GM12878 (cell line): ENCODE measurements at regions not wholly inside any gene's neighbourhood (a gene's known extent, or its start where the extent isn't known, plus 50 kb on each side); places are given as distances from the start of the nearest gene placed in this dataset.

ENCODE experiments used
- ATAC-seq: fragments of 200-7000 bp; cut with Tn5 transposase; 3 replicates; pipeline ENCODE4 v1.9.1; 2020; ENCODE audit warnings: mild to moderate bottlenecking, moderate library complexity
- BruUV-seq: library from RNA; stranded (reverse); fragments of 400-500 nt; replicated peaks from 2 replicates; lab custom pipeline; 2021; lab: Mats Ljungman, UMichigan
- CTCF ChIA-PET: fragments of 300-600 bp; sonication (Branson Sonifier 250); formaldehyde crosslinking; extraction: SDS; loops from one replicate; lab custom pipeline; 2021; ENCODE audit warnings: inconsistent platforms; lab: Yijun Ruan, JAX
- POLR2A ChIA-PET: fragments of 350-600 bp; formaldehyde crosslinking; extraction: SDS; loops from one replicate; lab custom pipeline; 2021; ENCODE audit warnings: inconsistent platforms; lab: Charles Lee
- RAD21 ChIA-PET: fragments of 300-600 bp; sonication (Branson Sonifier 250); formaldehyde crosslinking; loops from one replicate; lab custom pipeline; 2023; ENCODE audit warnings: antibody characterized with exemption; ENCODE audit not compliant: unreplicated experiment; lab: Charles Lee
- SMC1A ChIA-PET: fragments of 300-600 bp; sonication (Branson Sonifier 250); formaldehyde crosslinking; loops from one replicate; lab custom pipeline; 2023; ENCODE audit not compliant: unreplicated experiment, uncharacterized antibody; lab: Charles Lee
- DNase-seq: peaks from one replicate; pipeline ENCODE4 v3.0.0-alpha.2; 2011; ENCODE audit warnings: low read depth, low spot score
- FAIRE-seq: peaks from 3 replicates; lab custom pipeline; 2011; peaks lifted over from hg19 to GRCh38; lab: Jason Lieb, UNC
- H2AFZ ChIP-seq: 2 replicates; pipeline ENCODE4 v1.6.0; 2011; ENCODE audit warnings: low read depth, low read length, control low read depth; ENCODE audit not compliant: control insufficient read depth
- H3K27ac ChIP-seq: 2 replicates; pipeline ENCODE4 v1.5.1; 2011; ENCODE audit warnings: control low read depth; ENCODE audit not compliant: control insufficient read depth, insufficient read depth
- H3K27me3 ChIP-seq, 2 experiments: replicated peaks in 1 of 2; 2 replicates each; pipeline versions ENCODE4 v1.6.0 to v1.6.1; 2011; ENCODE audit warnings: low read length in 1 of 2; ENCODE audit not compliant: control insufficient read depth in 2 of 2, insufficient read depth in 2 of 2
- H3K36me3 ChIP-seq, 2 experiments: 2 replicates each; pipeline ENCODE4 v1.5.1; 2011; ENCODE audit warnings: low read length in 1 of 2; ENCODE audit not compliant: control insufficient read depth in 2 of 2, insufficient read depth in 2 of 2
- H3K4me1 ChIP-seq: 2 replicates; pipeline ENCODE4 v1.6.1; 2011; ENCODE audit warnings: mild to moderate bottlenecking, low read length, moderate library complexity, mixed read lengths; ENCODE audit not compliant: control insufficient read depth, insufficient read depth
- H3K4me2 ChIP-seq: 2 replicates; pipeline ENCODE4 v1.6.0; 2011; ENCODE audit warnings: control low read depth; ENCODE audit not compliant: control insufficient read depth, insufficient read depth
- H3K4me3 ChIP-seq: fragments of 200-600 bp; sonication (generic); 2 replicates; pipeline ENCODE4 v1.5.1; 2016
- H3K79me2 ChIP-seq: 2 replicates; pipeline ENCODE4 v1.6.0; 2011; ENCODE audit warnings: low read length; ENCODE audit not compliant: control insufficient read depth, insufficient read depth
- H3K9ac ChIP-seq: 2 replicates; pipeline ENCODE4 v1.8.0; 2011; ENCODE audit warnings: low read length, control low read depth, mixed read lengths; ENCODE audit not compliant: control insufficient read depth, insufficient read depth
- H3K9me3 ChIP-seq: replicated peaks from 3 replicates; pipeline ENCODE4 v1.5.1; 2011; ENCODE audit warnings: mild to moderate bottlenecking, low read length; ENCODE audit not compliant: control insufficient read depth, insufficient read depth
- H4K20me1 ChIP-seq: 2 replicates; pipeline ENCODE4 v1.6.0; 2011; ENCODE audit not compliant: control insufficient read depth, insufficient read depth
- CHD2 ChIP-seq: IDR thresholded peaks from 2 replicates; pipeline ENCODE4 v1.6.1; 2011; ENCODE audit warnings: low read depth, low read length, improper control_type of control experiment, borderline replicate concordance
- HCFC1 ChIP-seq: fragments of 150-350 bp; IDR thresholded peaks from 2 replicates; pipeline ENCODE4 v1.6.1; 2014; ENCODE audit warnings: low read length
- MTA2 ChIP-seq: fragments of 450-650 bp; IDR thresholded peaks from 2 replicates; pipeline ENCODE4 v1.6.1; 2016; ENCODE audit warnings: low read depth, mild to moderate bottlenecking, moderate library complexity
- NFYA ChIP-seq: IDR thresholded peaks from 2 replicates; pipeline ENCODE4 v1.6.1; 2011; ENCODE audit warnings: low read depth, mild to moderate bottlenecking, low read length, improper control_type of control experiment, borderline replicate concordance
- RB1 ChIP-seq: fragments of 450-650 bp; formaldehyde crosslinking; IDR thresholded peaks from 2 replicates; pipeline ENCODE4 v1.6.1; 2017; ENCODE audit warnings: mild to moderate bottlenecking, borderline replicate concordance
- SMARCA5 ChIP-seq: fragments of 450-650 bp; IDR thresholded peaks from 2 replicates; pipeline ENCODE4 v1.6.1; 2017; ENCODE audit warnings: mild to moderate bottlenecking
- WRNIP1 ChIP-seq: IDR thresholded peaks from 2 replicates; pipeline ENCODE4 v1.6.1; 2011; ENCODE audit warnings: low read depth, low read length, improper control_type of control experiment, borderline replicate concordance
- WGBS: methylation state at CpG from one replicate; pipeline ENCODE4 v1.1.6; 2016; ENCODE audit warnings: low lambda C conversion rate; ENCODE audit not compliant: insufficient replicate concordance, insufficient coverage; ENCODE audit errors: missing lambda C conversion rate; 5-methylcytosine and 5-hydroxymethylcytosine counted together
- in situ Hi-C: fragments of 300-500 bp; cut with MboI; formaldehyde crosslinking; loops from 9 replicates; pipeline ENCODE4 v1.14.3; 2018; ENCODE audit warnings: mixed read lengths
- intact Hi-C: fragments of 100-400 bp; cut with micrococcal nuclease; formaldehyde crosslinking; loops from one replicate; pipeline ENCODE4 v1.14.2; 2022; ENCODE audit not compliant: unreplicated experiment
- TF ChIP-seq, protein P1 (sequence below), 3 experiments: IDR thresholded peaks in 2 of 3; conservative IDR thresholded peaks in 1 of 3; 2 replicates each; pipeline ENCODE4 v1.5.1; 2011; ENCODE audit warnings: low read depth in 3 of 3, low read length in 3 of 3, mild to moderate bottlenecking in 3 of 3, control low read depth in 2 of 3, moderate library complexity in 2 of 3, inconsistent platforms in 1 of 3, mixed read lengths in 1 of 3; ENCODE audit not compliant: control insufficient read depth in 2 of 3, insufficient read depth in 1 of 3; ENCODE audit errors: extremely low read depth in 1 of 3

DNA sequence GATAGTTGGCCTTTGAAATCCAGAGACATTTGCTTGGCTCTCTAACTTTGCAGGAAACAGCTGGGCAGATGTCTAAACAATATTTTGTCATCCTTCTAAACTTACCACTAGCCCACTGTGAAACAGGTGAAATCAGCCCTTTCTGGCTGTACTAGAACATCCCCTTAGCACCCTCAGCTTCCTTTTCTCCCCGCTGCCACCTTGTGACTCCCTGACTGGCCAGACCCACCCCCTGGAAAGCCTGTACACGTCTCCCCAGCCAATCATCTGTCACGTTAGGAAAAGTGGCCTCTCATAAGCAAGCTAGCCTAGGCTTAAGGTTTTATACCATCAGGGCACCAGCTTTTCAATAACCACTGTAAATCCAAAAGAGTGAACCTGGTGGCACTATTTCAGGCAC is 88.6 kb upstream of the E2F3 start:
- FAIRE-seq (no peak), ATAC-seq (no peak)
- Histone ChIP-seq H3K9ac (no peak overlapping the region), H3K27me3 (no peaks in the 10 kb centered on the region), H3K4me2 (no peak overlapping the region), H2AFZ (no peak overlapping the region), H3K27ac (no peak overlapping the region), H3K4me3 (no peak overlapping the region)
- ChIA-PET RAD21 (no interaction called here), CTCF (interaction anchor here (0.7 to 1.5 kb wide), 3 partner anchors 38 to 220 kb away, joined by 3 to 6 read pairs (median 3); no protein-coding TSS in a partner anchor), POLR2A (no interaction called here)
- WGBS = 4% methylated on average over 3 of the region's 3 CpGs
- TF ChIP-seq, protein P1, sequence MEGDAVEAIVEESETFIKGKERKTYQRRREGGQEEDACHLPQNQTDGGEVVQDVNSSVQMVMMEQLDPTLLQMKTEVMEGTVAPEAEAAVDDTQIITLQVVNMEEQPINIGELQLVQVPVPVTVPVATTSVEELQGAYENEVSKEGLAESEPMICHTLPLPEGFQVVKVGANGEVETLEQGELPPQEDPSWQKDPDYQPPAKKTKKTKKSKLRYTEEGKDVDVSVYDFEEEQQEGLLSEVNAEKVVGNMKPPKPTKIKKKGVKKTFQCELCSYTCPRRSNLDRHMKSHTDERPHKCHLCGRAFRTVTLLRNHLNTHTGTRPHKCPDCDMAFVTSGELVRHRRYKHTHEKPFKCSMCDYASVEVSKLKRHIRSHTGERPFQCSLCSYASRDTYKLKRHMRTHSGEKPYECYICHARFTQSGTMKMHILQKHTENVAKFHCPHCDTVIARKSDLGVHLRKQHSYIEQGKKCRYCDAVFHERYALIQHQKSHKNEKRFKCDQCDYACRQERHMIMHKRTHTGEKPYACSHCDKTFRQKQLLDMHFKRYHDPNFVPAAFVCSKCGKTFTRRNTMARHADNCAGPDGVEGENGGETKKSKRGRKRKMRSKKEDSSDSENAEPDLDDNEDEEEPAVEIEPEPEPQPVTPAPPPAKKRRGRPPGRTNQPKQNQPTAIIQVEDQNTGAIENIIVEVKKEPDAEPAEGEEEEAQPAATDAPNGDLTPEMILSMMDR (IDR thresholded peaks at IDR 0.05 in 2 of 3, conservative IDR thresholded peaks at IDR 0.05 in 1 of 3; ENCODE audit: control insufficient read depth in 2 of 3, extremely low read depth in 1 of 3, insufficient read depth in 1 of 3, low read depth in 3 of 3, low read length in 3 of 3) = 0 out of 6 replicates have a peak, but pooled peaks of 1 of the 3 experiments have one; percentile 2
- no peak for TF ChIP-seq WRNIP1
- TF ChIP-seq, all 136 proteins: peak for 1
- intact Hi-C loops = no loop called here
- in situ Hi-C loops = no loop called here
- Histone ChIP-seq H3K4me1 (no peaks in the 10 kb centered on the region), H4K20me1 (no peaks in the 10 kb centered on the region), H3K9me3 (no peaks in the 10 kb centered on the region; the same call in 2 of the 3 replicates), H3K36me3 (no peaks in the 10 kb centered on the region), H3K79me2 (no peaks in the 10 kb centered on the region)
- DNase-seq = no peak
- SMC1A ChIA-PET = interaction anchor here (0.6 to 2.4 kb wide), 4 partner anchors 11 to 1196 kb away, joined by 3 to 5 read pairs (median 4); no protein-coding TSS in a partner anchor
- BruUV-seq = no TSS peak

DNA sequence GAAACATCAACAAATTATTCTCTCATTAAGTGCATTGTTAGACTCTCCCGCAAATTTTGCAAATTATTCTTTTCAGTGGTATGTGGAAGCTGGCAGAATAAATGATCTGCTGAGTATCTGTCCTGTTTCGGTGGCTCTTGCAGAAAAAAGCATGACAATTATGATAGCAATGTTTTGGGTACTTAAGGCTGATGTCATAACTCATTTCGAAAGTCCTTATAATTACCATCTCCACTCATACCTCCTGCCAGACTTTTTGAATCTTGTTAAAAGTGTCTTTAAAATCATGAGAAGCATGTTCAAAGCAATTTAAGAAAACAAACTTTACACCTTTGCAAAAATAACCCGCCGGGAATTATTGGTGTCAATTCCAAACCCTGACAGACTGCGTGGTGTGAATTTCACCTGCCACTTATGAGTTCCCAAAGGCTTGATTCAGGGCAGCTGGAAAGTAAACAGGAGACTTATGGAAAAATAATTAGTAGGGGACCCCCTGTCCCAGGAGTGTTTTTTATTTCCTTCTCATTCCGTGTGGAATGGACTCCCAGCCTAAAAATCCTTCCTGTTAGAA is 87.6 kb upstream of the E2F3 start:
- Histone ChIP-seq H3K4me1 (peaks cover 1% of the 10 kb centered on the region; the same call in 1 of the 2 replicates), H3K27ac (no peak overlapping the region), H2AFZ (no peak overlapping the region), H3K4me2 (no peak overlapping the region), H3K27me3 (no peaks in the 10 kb centered on the region), H4K20me1 (no peaks in the 10 kb centered on the region), H3K79me2 (no peaks in the 10 kb centered on the region)
- no peak for DNase-seq
- ATAC-seq = peak; percentile 28; the same call in 1 of the 3 replicates
- CTCF ChIA-PET = no interaction called here
- TF ChIP-seq HCFC1 (no peak), MTA2 (peak; percentile 27; the same call in 1 of the 2 replicates), RB1 (no peak), NFYA (no peak), SMARCA5 (no peak), CHD2 (no peak)
- TF ChIP-seq, all 136 proteins: peak for 1
- no peak overlapping the region for H3K4me3 ChIP-seq
- no peak for FAIRE-seq
- no peak overlapping the region for H3K9ac ChIP-seq
- intact Hi-C loops (no loop called here), in situ Hi-C loops (no loop called here)
- ChIA-PET SMC1A (interaction anchor here (0.7 to 2.4 kb wide), 4 partner anchors 12 to 161 kb away, joined by 3 to 5 read pairs (median 3); no protein-coding TSS in a partner anchor), POLR2A (no interaction called here), RAD21 (interaction anchor here (1.3 kb wide), 1 partner anchor 91 kb away, joined by 4 read pairs; no protein-coding TSS in a partner anchor)
- peaks cover 4% of the 10 kb centered on the region; the same call in 2 of the 3 replicates for H3K9me3 ChIP-seq
- no peaks in the 10 kb centered on the region for H3K36me3 ChIP-seq
- WGBS = 70% methylated on average over 7 of the region's 7 CpGs
- no TSS peak for BruUV-seq
